HG02642 (cell line): ENCODE measurements at regions not wholly inside any gene's neighbourhood (a gene's known extent, or its start where the extent isn't known, plus 50 kb on each side); places are given as distances from the start of the nearest gene placed in this dataset.
A peak's percentile ranks its signal among the peaks of the same experiment; 100 is the strongest.

Experiments used
- ATAC-seq: cut with Tn5 transposase; IDR thresholded peaks from one replicate; pipeline ENCODE4 v1.9.1; 2021; ENCODE audit warnings: mild to moderate bottlenecking; ENCODE audit not compliant: unreplicated experiment, poor library complexity

GRCh38 chr4:149980941-149981340, 97.3 kb upstream of the DCLK2 start:
- peak; percentile 83 for ATAC-seq

- ATAC-seq = no peak
Measured at GRCh38 chr4:149983401-149983800, 94.8 kb upstream of the DCLK2 start.

GRCh38 chr4:149983931-149984330, 94.3 kb upstream of the DCLK2 start:
- ATAC-seq = no peak

GRCh38 chr4:149985981-149986380, 92.3 kb upstream of the DCLK2 start:
- ATAC-seq = no peak

- no peak for ATAC-seq
Measured at GRCh38 chr4:149986917-149987316, 91.3 kb upstream of the DCLK2 start.

GRCh38 chr4:149987330-149988086, 90.7 kb upstream of the DCLK2 start:
- ATAC-seq = no peak

- ATAC-seq = no peak
Measured at GRCh38 chr4:149988087-149988410, 90.2 kb upstream of the DCLK2 start.

- no peak for ATAC-seq
Measured at GRCh38 chr4:149993030-149993429, 85.2 kb upstream of the DCLK2 start.

GRCh38 chr4:149995134-149995756, 83.0 kb upstream of the DCLK2 start:
- ATAC-seq = no peak

GRCh38 chr4:149997881-149998421, 80.3 kb upstream of the DCLK2 start:
- no peak for ATAC-seq

- peak; percentile 50 for ATAC-seq
Measured at GRCh38 chr4:149999485-150000074, 78.7 kb upstream of the DCLK2 start.

GRCh38 chr4:150001815-150002214, 76.4 kb upstream of the DCLK2 start:
- no peak for ATAC-seq

- ATAC-seq = no peak
Measured at GRCh38 chr4:150002561-150002960, 75.7 kb upstream of the DCLK2 start.

GRCh38 chr4:150004481-150004880, 73.8 kb upstream of the DCLK2 start:
- no peak for ATAC-seq

- no peak for ATAC-seq
Measured at GRCh38 chr4:150005537-150005936, 72.7 kb upstream of the DCLK2 start.

GRCh38 chr4:150006197-150006596, 72.0 kb upstream of the DCLK2 start:
- ATAC-seq = no peak

- no peak for ATAC-seq
Measured at GRCh38 chr4:150007512-150007911, 70.7 kb upstream of the DCLK2 start.

GRCh38 chr4:150008546-150008945, 69.7 kb upstream of the DCLK2 start:
- ATAC-seq = no peak

GRCh38 chr4:150009533-150009932, 68.7 kb upstream of the DCLK2 start:
- no peak for ATAC-seq

GRCh38 chr4:150010525-150011126, 67.6 kb upstream of the DCLK2 start:
- ATAC-seq = peak; percentile 67

GRCh38 chr4:150012851-150013360, 65.3 kb upstream of the DCLK2 start:
- no peak for ATAC-seq
